ENCODE measurements at regions not wholly inside any gene's neighbourhood (a gene's known extent, or its start where the extent isn't known, plus 50 kb on each side); places are given as distances from the start of the nearest gene placed in this dataset.

- no peak for TF ChIP-seq CTCF (IDR thresholded peaks at IDR 0.05; ENCODE audit: unreplicated experiment)
- Mint-ChIP-seq H3K9me3 (ENCODE audit: low read depth) (no peaks in the 10 kb centered on the region), H3K4me1 (ENCODE audit: low read depth) (peaks cover 17% of the 10 kb centered on the region), H3K27me3 (peaks cover 27% of the 10 kb centered on the region), H3K27ac (no peak overlapping the region), H3K36me3 (ENCODE audit: insufficient read depth) (no peaks in the 10 kb centered on the region), H3K4me3 (ENCODE audit: low read depth) (no peak overlapping the region)
- DNase-seq (ENCODE audit: low spot score, unreplicated experiment): no peak
Measured at GRCh38 chr2:128374711-128375413, 56.2 kb upstream of the HS6ST1 start.

GRCh38 chr2:128375454-128375853, 56.8 kb upstream of the HS6ST1 start:
- DNase-seq (ENCODE audit: low spot score, unreplicated experiment): no peak
- Mint-ChIP-seq H3K27me3 (peaks cover 27% of the 10 kb centered on the region), H3K4me1 (ENCODE audit: low read depth) (peaks cover 17% of the 10 kb centered on the region), H3K36me3 (ENCODE audit: insufficient read depth) (no peaks in the 10 kb centered on the region), H3K4me3 (ENCODE audit: low read depth) (no peak overlapping the region), H3K27ac (no peak overlapping the region), H3K9me3 (ENCODE audit: low read depth) (no peaks in the 10 kb centered on the region)
- TF ChIP-seq CTCF (IDR thresholded peaks at IDR 0.05; ENCODE audit: unreplicated experiment): no peak

GRCh38 chr2:128376241-128377041, 57.8 kb upstream of the HS6ST1 start:
- H3K4me1 Mint-ChIP-seq (ENCODE audit: low read depth): peaks cover 21% of the 10 kb centered on the region
- peaks cover 27% of the 10 kb centered on the region for H3K27me3 Mint-ChIP-seq
- no peaks in the 10 kb centered on the region for H3K36me3 Mint-ChIP-seq (ENCODE audit: insufficient read depth)
- H3K9me3 Mint-ChIP-seq (ENCODE audit: low read depth): no peaks in the 10 kb centered on the region
- no peak for TF ChIP-seq CTCF (IDR thresholded peaks at IDR 0.05; ENCODE audit: unreplicated experiment)
- no peak for DNase-seq (ENCODE audit: low spot score, unreplicated experiment)
- no peak overlapping the region for H3K4me3 Mint-ChIP-seq (ENCODE audit: low read depth)
- no peak overlapping the region for H3K27ac Mint-ChIP-seq

- TF ChIP-seq CTCF (IDR thresholded peaks at IDR 0.05; ENCODE audit: unreplicated experiment): no peak
- DNase-seq (ENCODE audit: low spot score, unreplicated experiment): no peak
- H3K4me3 Mint-ChIP-seq (ENCODE audit: low read depth): no peak overlapping the region
- H3K36me3 Mint-ChIP-seq (ENCODE audit: insufficient read depth): no peaks in the 10 kb centered on the region
- H3K9me3 Mint-ChIP-seq (ENCODE audit: low read depth): no peaks in the 10 kb centered on the region
- H3K27ac Mint-ChIP-seq: no peak overlapping the region
- peaks cover 25% of the 10 kb centered on the region for H3K27me3 Mint-ChIP-seq
- peaks cover 30% of the 10 kb centered on the region for H3K4me1 Mint-ChIP-seq (ENCODE audit: low read depth)
Measured at GRCh38 chr2:128377071-128377910, 58.6 kb upstream of the HS6ST1 start.
